DND-41 (cell line): ENCODE measurements at regions not wholly inside any gene's neighbourhood (a gene's known extent, or its start where the extent isn't known, plus 50 kb on each side); places are given as distances from the start of the nearest gene placed in this dataset.

Experiments
- ATAC-seq: fragments of 200-7000 bp; cut with Tn5 transposase; 3 replicates; pipeline ENCODE4 v1.9.1; 2021; ENCODE audit warnings: low read depth; ENCODE audit not compliant: insufficient read depth
- DNase-seq: peaks from one replicate; pipeline ENCODE4 v3.0.0-alpha.2; 2020
- H2AFZ ChIP-seq: 2 replicates; pipeline ENCODE4 v1.6.0; 2012; ENCODE audit warnings: low read depth, low read length
- H3K27ac ChIP-seq: 2 replicates; pipeline ENCODE4 v1.5.1; 2012; ENCODE audit warnings: low read length, inconsistent platforms
- H3K27me3 ChIP-seq: fragments of 200-600 bp; sonication (generic); 2 replicates; pipeline ENCODE4 v1.6.0; 2012; ENCODE audit warnings: low read length, mild to moderate bottlenecking, inconsistent platforms; ENCODE audit not compliant: insufficient read depth, poor library complexity
- H3K36me3 ChIP-seq: 2 replicates; pipeline ENCODE4 v1.5.1; 2012; ENCODE audit warnings: low read length, inconsistent platforms; ENCODE audit not compliant: insufficient read depth
- H3K4me1 ChIP-seq: 2 replicates; pipeline ENCODE4 v1.5.1; 2012; ENCODE audit warnings: mild to moderate bottlenecking, low read length; ENCODE audit not compliant: insufficient read depth
- H3K4me2 ChIP-seq: 2 replicates; pipeline ENCODE4 v1.6.0; 2012; ENCODE audit warnings: mild to moderate bottlenecking, moderate library complexity, low read length, inconsistent platforms; ENCODE audit not compliant: insufficient read depth
- H3K4me3 ChIP-seq, 2 experiments: fragments of 200-600 bp in 1 of 2; shearing (Covaris generic) in 1 of 2; 2 replicates each; pipeline ENCODE4 v1.5.1; 2012 to 2016; ENCODE audit warnings: inconsistent platforms in 2 of 2, low read length in 2 of 2, mild to moderate bottlenecking in 2 of 2, low read depth in 1 of 2, moderate library complexity in 1 of 2
- H3K79me2 ChIP-seq: 2 replicates; pipeline ENCODE4 v1.6.0; 2012; ENCODE audit warnings: low read length, inconsistent platforms; ENCODE audit not compliant: insufficient read depth
- H3K9ac ChIP-seq: 2 replicates; pipeline ENCODE4 v1.6.0; 2012; ENCODE audit warnings: low read depth, mild to moderate bottlenecking, inconsistent platforms, low read length, moderate library complexity
- H3K9me3 ChIP-seq: 2 replicates; pipeline ENCODE4 v1.5.1; 2012; ENCODE audit warnings: low read length, moderate library complexity, mild to moderate bottlenecking, inconsistent platforms; ENCODE audit not compliant: insufficient read depth, severe bottlenecking
- H4K20me1 ChIP-seq: 2 replicates; pipeline ENCODE4 v1.6.0; 2012; ENCODE audit warnings: low read length; ENCODE audit not compliant: insufficient read depth
- EZH2 ChIP-seq: IDR thresholded peaks from 3 replicates; pipeline ENCODE4 v1.6.1; 2012; ENCODE audit warnings: borderline replicate concordance, low read depth, mild to moderate bottlenecking, moderate library complexity, low read length, inconsistent platforms; ENCODE audit not compliant: severe bottlenecking
- TF ChIP-seq, protein P1 (sequence below): IDR thresholded peaks from 2 replicates; pipeline ENCODE4 v1.5.1; 2012; ENCODE audit warnings: borderline replicate concordance, low read length, moderate library complexity, mild to moderate bottlenecking; ENCODE audit not compliant: poor library complexity, severe bottlenecking; ENCODE audit errors: extremely low read depth

DNA sequence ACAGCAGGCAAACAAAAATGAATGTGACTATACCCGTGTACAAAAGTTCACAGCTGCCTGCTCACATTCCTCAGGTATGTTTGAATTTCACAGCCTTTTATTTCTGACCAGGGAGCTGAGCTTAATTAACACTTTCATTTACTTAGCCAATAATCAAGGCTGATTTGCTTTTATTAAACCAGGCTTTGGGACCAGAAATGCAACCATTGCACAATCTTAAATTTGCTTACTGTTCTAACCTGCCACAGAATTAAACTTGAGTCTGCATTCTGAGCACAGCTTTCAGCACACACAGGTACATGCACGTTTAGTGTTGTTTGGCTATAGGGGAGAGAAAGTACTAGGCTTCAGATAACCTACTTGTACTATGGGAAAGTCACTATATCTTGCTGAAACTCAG, 372.4 kb upstream of the ATP5MC3 start:
- TF ChIP-seq EZH2: no peak
- TF ChIP-seq, protein P1, sequence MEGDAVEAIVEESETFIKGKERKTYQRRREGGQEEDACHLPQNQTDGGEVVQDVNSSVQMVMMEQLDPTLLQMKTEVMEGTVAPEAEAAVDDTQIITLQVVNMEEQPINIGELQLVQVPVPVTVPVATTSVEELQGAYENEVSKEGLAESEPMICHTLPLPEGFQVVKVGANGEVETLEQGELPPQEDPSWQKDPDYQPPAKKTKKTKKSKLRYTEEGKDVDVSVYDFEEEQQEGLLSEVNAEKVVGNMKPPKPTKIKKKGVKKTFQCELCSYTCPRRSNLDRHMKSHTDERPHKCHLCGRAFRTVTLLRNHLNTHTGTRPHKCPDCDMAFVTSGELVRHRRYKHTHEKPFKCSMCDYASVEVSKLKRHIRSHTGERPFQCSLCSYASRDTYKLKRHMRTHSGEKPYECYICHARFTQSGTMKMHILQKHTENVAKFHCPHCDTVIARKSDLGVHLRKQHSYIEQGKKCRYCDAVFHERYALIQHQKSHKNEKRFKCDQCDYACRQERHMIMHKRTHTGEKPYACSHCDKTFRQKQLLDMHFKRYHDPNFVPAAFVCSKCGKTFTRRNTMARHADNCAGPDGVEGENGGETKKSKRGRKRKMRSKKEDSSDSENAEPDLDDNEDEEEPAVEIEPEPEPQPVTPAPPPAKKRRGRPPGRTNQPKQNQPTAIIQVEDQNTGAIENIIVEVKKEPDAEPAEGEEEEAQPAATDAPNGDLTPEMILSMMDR: no peak
- no peak overlapping the region for H3K9ac ChIP-seq
- DNase-seq (no peak), ATAC-seq (no peak)
- no peaks in the 10 kb centered on the region for H4K20me1 ChIP-seq
- H2AFZ ChIP-seq: no peak overlapping the region
- no peaks in the 10 kb centered on the region for H3K9me3 ChIP-seq
- no peaks in the 10 kb centered on the region for H3K27me3 ChIP-seq
- H3K4me2 ChIP-seq: no peak overlapping the region
- no peak overlapping the region for H3K4me3 ChIP-seq
- H3K36me3 ChIP-seq: no peaks in the 10 kb centered on the region
- H3K4me1 ChIP-seq: no peaks in the 10 kb centered on the region
- no peaks in the 10 kb centered on the region for H3K79me2 ChIP-seq
- H3K27ac ChIP-seq: no peak overlapping the region

DNA sequence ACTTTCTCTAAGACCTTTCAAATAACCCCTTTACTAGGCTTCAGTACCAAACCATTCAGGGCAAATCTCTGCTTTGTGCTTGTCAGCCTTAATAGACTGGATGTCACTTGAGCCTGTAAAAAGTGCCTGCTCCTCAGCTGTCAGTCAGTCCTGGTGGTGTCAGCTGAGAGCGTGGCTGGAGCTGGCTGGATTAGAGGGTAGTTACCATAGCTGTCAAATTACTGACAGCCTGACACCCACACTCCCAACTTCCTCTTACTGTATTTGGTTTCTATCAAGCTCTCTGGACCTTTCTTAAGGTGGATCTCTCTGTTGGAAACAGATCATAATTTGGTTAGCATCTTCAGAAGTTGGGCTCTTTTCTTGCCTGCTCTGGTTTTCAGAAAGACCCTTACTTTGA, 371.4 kb upstream of the ATP5MC3 start:
- no peaks in the 10 kb centered on the region for H3K4me1 ChIP-seq
- H2AFZ ChIP-seq: no peak overlapping the region
- no peak overlapping the region for H3K4me2 ChIP-seq
- H3K9me3 ChIP-seq: no peaks in the 10 kb centered on the region
- H3K79me2 ChIP-seq: no peaks in the 10 kb centered on the region
- H3K36me3 ChIP-seq: no peaks in the 10 kb centered on the region
- H3K27ac ChIP-seq: no peak overlapping the region
- no peak overlapping the region for H3K4me3 ChIP-seq
- no peak for ATAC-seq
- H3K27me3 ChIP-seq: no peaks in the 10 kb centered on the region
- H4K20me1 ChIP-seq: no peaks in the 10 kb centered on the region
- TF ChIP-seq, protein P1: no peak
- no peak for TF ChIP-seq EZH2
- no peak for DNase-seq
- H3K9ac ChIP-seq: no peak overlapping the region

DNA sequence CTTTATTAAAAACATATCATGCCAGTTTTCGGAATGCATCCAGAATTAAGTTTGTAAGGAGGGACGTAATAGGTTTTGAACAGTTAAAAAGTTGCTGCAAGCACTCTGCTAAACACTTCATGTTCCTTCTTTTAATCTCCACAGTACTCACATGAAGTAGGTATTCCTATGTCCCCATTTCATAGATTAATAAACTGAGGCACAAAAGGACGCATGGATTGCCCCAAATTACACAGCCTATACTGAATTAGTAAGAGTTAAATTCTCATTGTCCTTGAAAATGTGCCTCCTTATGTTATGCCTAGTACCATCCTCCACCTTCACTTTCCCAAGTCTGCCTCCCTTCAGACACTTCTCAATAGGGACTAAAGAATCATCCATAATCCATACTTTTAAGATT, 358.9 kb upstream of the ATP5MC3 start:
- Histone ChIP-seq H3K4me2 (no peak overlapping the region), H3K79me2 (no peaks in the 10 kb centered on the region), H4K20me1 (no peaks in the 10 kb centered on the region), H3K4me1 (0 out of 2 replicates have a peak, but pooled peaks cover 2% of the 10 kb centered on the region), H3K36me3 (no peaks in the 10 kb centered on the region), H3K27ac (no peak overlapping the region), H3K27me3 (no peaks in the 10 kb centered on the region), H3K4me3 (no peak overlapping the region), H3K9ac (no peak overlapping the region), H2AFZ (no peak overlapping the region), H3K9me3 (no peaks in the 10 kb centered on the region)
- TF ChIP-seq EZH2: no peak
- TF ChIP-seq, protein P1: no peak
- DNase-seq (no peak), ATAC-seq (no peak)

DNA sequence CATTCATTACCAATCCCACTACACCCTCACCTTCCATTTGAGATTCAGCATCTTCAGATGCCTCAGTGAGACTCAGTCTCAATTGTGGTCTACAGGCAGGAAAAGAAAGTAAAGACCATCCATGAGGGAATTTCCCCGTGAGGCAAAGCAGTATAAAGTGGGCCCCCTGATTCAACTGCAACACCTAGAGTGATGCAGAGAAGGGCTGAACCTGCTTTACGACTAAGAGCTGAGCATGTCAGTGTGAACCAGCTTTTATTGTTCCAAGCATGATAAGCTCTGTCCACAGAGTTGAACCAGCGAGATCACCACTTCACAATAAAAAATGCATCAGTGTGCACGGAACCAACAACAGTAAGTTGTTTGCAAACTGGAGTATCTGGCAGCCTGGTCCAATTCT, 357.6 kb upstream of the ATP5MC3 start:
- no peaks in the 10 kb centered on the region for H3K27me3 ChIP-seq
- H2AFZ ChIP-seq: no peak overlapping the region
- no peaks in the 10 kb centered on the region for H3K36me3 ChIP-seq
- H3K9me3 ChIP-seq: no peaks in the 10 kb centered on the region
- H3K27ac ChIP-seq: no peak overlapping the region
- no peaks in the 10 kb centered on the region for H4K20me1 ChIP-seq
- ATAC-seq (no peak), DNase-seq (no peak)
- H3K4me2 ChIP-seq: no peak overlapping the region
- 0 out of 2 replicates have a peak, but pooled peaks cover 2% of the 10 kb centered on the region for H3K4me1 ChIP-seq
- H3K9ac ChIP-seq: no peak overlapping the region
- H3K4me3 ChIP-seq: no peak overlapping the region
- H3K79me2 ChIP-seq: no peaks in the 10 kb centered on the region
- no peak for TF ChIP-seq EZH2
- TF ChIP-seq, protein P1: no peak
